ENCODE measurements at regions not wholly inside any gene's neighbourhood (a gene's known extent, or its start where the extent isn't known, plus 50 kb on each side); places are given as distances from the start of the nearest gene placed in this dataset.

- no peak for DNase-seq (ENCODE audit: low spot score)
- intact Hi-C loops (cut with micrococcal nuclease; ENCODE audit: unreplicated experiment): no loop called here
- no TSS peak for BruUV-seq (replicated peaks)
- no peaks in the 10 kb centered on the region for H3K4me1 ChIP-seq (ENCODE audit: insufficient read depth, low read length, poor library complexity, severe bottlenecking)
- ChIA-PET CTCF (ENCODE audit: unreplicated experiment) (no interaction called here), POLR2A (no interaction called here)
- TF ChIP-seq CTCF (conservative IDR thresholded peaks at IDR 0.05; ENCODE audit: low read length) (no peak), EZH2phosphoT487 (IDR thresholded peaks at IDR 0.05; ENCODE audit: borderline replicate concordance, low read depth, low read length) (no peak)
- no peaks in the 10 kb centered on the region for H3K9me2 ChIP-seq (ENCODE audit: insufficient read depth, low read length)
- H2AFZ ChIP-seq (ENCODE audit: low read length): no peak overlapping the region
- H3K9me3 ChIP-seq (ENCODE audit: low read length): no peaks in the 10 kb centered on the region
- H3K4me2 ChIP-seq (ENCODE audit: low read length): no peak overlapping the region
- H4K20me1 ChIP-seq (ENCODE audit: insufficient read depth, low read length): no peaks in the 10 kb centered on the region
- H3K79me2 ChIP-seq (ENCODE audit: insufficient read depth, low read depth, low read length): no peaks in the 10 kb centered on the region
- H3K4me3 ChIP-seq (ENCODE audit: low read depth, low read length, poor library complexity, severe bottlenecking): no peak overlapping the region
- no peak overlapping the region for H3K27ac ChIP-seq (ENCODE audit: low read depth, low read length, poor library complexity, severe bottlenecking)
- no peaks in the 10 kb centered on the region for H3K36me3 ChIP-seq (ENCODE audit: insufficient read depth, low read length)
Measured at GRCh38 chr10:58107506-58107905, 160.2 kb downstream of the IPMK start.

GRCh38 chr10:58106211-58107035 lies 161.3 kb downstream of the IPMK start:
- H3K9me2 ChIP-seq (ENCODE audit: insufficient read depth, low read length): no peaks in the 10 kb centered on the region
- H4K20me1 ChIP-seq (ENCODE audit: insufficient read depth, low read length): no peaks in the 10 kb centered on the region
- no peak for TF ChIP-seq CTCF (conservative IDR thresholded peaks at IDR 0.05; ENCODE audit: low read length)
- TF ChIP-seq EZH2phosphoT487 (IDR thresholded peaks at IDR 0.05; ENCODE audit: borderline replicate concordance, low read depth, low read length): no peak
- no peak overlapping the region for H3K4me3 ChIP-seq (ENCODE audit: low read depth, low read length, poor library complexity, severe bottlenecking)
- no peaks in the 10 kb centered on the region for H3K79me2 ChIP-seq (ENCODE audit: insufficient read depth, low read depth, low read length)
- no TSS peak for BruUV-seq (replicated peaks)
- CTCF ChIA-PET (ENCODE audit: unreplicated experiment): no interaction called here
- no peak overlapping the region for H3K4me2 ChIP-seq (ENCODE audit: low read length)
- no peaks in the 10 kb centered on the region for H3K9me3 ChIP-seq (ENCODE audit: low read length)
- intact Hi-C loops (cut with micrococcal nuclease; ENCODE audit: unreplicated experiment): no loop called here
- POLR2A ChIA-PET: no interaction called here
- no peak overlapping the region for H2AFZ ChIP-seq (ENCODE audit: low read length)
- no peaks in the 10 kb centered on the region for H3K36me3 ChIP-seq (ENCODE audit: insufficient read depth, low read length)
- DNase-seq (ENCODE audit: low spot score): no peak
- no peak overlapping the region for H3K27ac ChIP-seq (ENCODE audit: low read depth, low read length, poor library complexity, severe bottlenecking)
- no peaks in the 10 kb centered on the region for H3K4me1 ChIP-seq (ENCODE audit: insufficient read depth, low read length, poor library complexity, severe bottlenecking)

- DNase-seq (ENCODE audit: low spot score): no peak
- BruUV-seq (replicated peaks): no TSS peak
- POLR2A ChIA-PET: no interaction called here
Measured at GRCh38 chr10:58104351-58104751, 163.3 kb downstream of the IPMK start.

More at GRCh38 chr10:58104351-58104751, 163.3 kb downstream of the IPMK start:
- Histone ChIP-seq H3K79me2 (ENCODE audit: insufficient read depth, low read depth, low read length) (no peaks in the 10 kb centered on the region), H3K9me3 (ENCODE audit: low read length) (no peaks in the 10 kb centered on the region), H2AFZ (ENCODE audit: low read length) (no peak overlapping the region), H3K9me2 (ENCODE audit: insufficient read depth, low read length) (no peaks in the 10 kb centered on the region), H3K4me1 (ENCODE audit: insufficient read depth, low read length, poor library complexity, severe bottlenecking) (no peaks in the 10 kb centered on the region), H3K27ac (ENCODE audit: low read depth, low read length, poor library complexity, severe bottlenecking) (no peak overlapping the region), H3K4me2 (ENCODE audit: low read length) (no peak overlapping the region), H3K4me3 (ENCODE audit: low read depth, low read length, poor library complexity, severe bottlenecking) (no peak overlapping the region), H3K36me3 (ENCODE audit: insufficient read depth, low read length) (no peaks in the 10 kb centered on the region), H4K20me1 (ENCODE audit: insufficient read depth, low read length) (no peaks in the 10 kb centered on the region)
- intact Hi-C loops (cut with micrococcal nuclease; ENCODE audit: unreplicated experiment): no loop called here
- CTCF ChIA-PET (ENCODE audit: unreplicated experiment): no interaction called here
- TF ChIP-seq EZH2phosphoT487 (IDR thresholded peaks at IDR 0.05; ENCODE audit: borderline replicate concordance, low read depth, low read length) (no peak), CTCF (conservative IDR thresholded peaks at IDR 0.05; ENCODE audit: low read length) (no peak)
